ENCODE measurements at regions not wholly inside any gene's neighbourhood (a gene's known extent, or its start where the extent isn't known, plus 50 kb on each side); places are given as distances from the start of the nearest gene placed in this dataset.

DNA sequence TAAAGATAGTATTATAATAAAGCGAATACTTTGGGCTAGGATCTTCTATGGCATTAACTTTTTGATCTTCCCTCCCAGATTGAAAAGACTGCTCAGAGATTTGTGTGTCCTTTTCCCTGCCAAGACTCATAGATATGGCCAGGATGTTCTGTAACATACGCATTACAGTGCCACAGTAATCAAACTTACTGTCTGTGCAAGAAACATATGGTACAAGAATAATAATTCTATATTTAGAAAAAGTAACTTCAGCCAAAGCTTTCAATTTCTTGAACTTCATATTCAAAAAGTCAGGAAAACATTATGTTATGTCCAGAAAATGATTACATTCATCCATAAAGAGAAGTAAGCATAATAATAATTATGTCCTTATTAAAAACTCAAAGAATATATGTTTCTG, 100.9 kb upstream of the GUCY1A1 start:
- intact Hi-C loops (cut with DNase I) = no loop called here
- Histone ChIP-seq H3K27ac (no peak overlapping the region), H3K4me3 (no peak overlapping the region), H3K27me3 (no peaks in the 10 kb centered on the region), H3K4me1 (no peaks in the 10 kb centered on the region), H3K36me3 (no peaks in the 10 kb centered on the region), H3K9me3 (no peaks in the 10 kb centered on the region)
- TF ChIP-seq EP300 (IDR thresholded peaks at IDR 0.05) (no peak), POLR2A (IDR thresholded peaks at IDR 0.05) (no peak), POLR2AphosphoS5 (IDR thresholded peaks at IDR 0.05) (no peak)
- TF ChIP-seq, protein P1, sequence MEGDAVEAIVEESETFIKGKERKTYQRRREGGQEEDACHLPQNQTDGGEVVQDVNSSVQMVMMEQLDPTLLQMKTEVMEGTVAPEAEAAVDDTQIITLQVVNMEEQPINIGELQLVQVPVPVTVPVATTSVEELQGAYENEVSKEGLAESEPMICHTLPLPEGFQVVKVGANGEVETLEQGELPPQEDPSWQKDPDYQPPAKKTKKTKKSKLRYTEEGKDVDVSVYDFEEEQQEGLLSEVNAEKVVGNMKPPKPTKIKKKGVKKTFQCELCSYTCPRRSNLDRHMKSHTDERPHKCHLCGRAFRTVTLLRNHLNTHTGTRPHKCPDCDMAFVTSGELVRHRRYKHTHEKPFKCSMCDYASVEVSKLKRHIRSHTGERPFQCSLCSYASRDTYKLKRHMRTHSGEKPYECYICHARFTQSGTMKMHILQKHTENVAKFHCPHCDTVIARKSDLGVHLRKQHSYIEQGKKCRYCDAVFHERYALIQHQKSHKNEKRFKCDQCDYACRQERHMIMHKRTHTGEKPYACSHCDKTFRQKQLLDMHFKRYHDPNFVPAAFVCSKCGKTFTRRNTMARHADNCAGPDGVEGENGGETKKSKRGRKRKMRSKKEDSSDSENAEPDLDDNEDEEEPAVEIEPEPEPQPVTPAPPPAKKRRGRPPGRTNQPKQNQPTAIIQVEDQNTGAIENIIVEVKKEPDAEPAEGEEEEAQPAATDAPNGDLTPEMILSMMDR (IDR thresholded peaks at IDR 0.05) = no peak
- WGBS, 2 donors = 80 to 89% methylated on average over 2 of the region's 2 CpGs
- DNase-seq = no peak

DNA sequence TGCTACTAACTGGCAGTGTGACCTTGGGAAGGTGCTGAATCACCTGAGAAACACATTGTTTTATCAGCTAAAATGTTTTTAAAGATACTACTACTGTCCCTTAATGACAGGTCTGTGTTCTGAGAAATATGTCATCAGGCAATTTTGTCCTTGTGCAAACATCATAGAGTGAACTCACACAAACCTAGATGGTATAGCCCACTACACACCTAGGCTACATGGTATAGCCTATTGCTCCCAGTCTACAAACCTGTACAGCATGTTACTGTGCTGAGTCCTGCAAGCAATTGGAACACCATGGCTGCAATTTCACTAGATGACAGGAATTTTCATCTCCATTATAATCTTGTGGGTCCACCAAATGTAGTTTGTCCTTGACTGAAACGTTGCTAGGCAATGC, 101.3 kb upstream of the GUCY1A1 start:
- intact Hi-C loops (cut with DNase I) = no loop called here
- Histone ChIP-seq H3K36me3 (no peaks in the 10 kb centered on the region), H3K4me1 (no peaks in the 10 kb centered on the region), H3K4me3 (no peak overlapping the region), H3K27ac (no peak overlapping the region), H3K27me3 (no peaks in the 10 kb centered on the region), H3K9me3 (no peaks in the 10 kb centered on the region)
- no peak for DNase-seq
- TF ChIP-seq, protein P1 (IDR thresholded peaks at IDR 0.05) = no peak
- TF ChIP-seq POLR2A (IDR thresholded peaks at IDR 0.05) (no peak), POLR2AphosphoS5 (IDR thresholded peaks at IDR 0.05) (no peak), EP300 (IDR thresholded peaks at IDR 0.05) (no peak)
- WGBS, 2 donors = 49 to 61% methylated on average over 1 of the region's 1 CpG

DNA sequence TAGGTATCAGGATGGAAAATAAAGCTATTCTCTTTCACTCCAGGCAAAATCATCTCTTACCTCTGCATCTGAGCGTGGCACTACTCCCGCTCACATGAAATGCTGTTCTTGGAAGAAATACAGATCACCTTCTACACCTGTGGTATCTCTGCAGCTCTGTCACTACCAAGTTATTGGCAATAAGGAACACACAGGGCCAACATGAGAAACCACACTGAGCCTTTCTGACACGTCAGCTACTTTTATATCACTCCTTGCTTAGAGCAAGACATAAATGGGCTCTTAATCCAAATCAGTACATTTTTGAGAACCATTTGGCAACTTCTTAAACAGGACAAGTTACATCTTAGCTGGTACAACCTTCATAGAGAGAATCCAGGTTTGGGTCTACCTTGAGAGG, 101.8 kb upstream of the GUCY1A1 start:
- H3K27ac ChIP-seq = no peak overlapping the region
- H3K4me1 ChIP-seq = no peaks in the 10 kb centered on the region
- no peak for TF ChIP-seq EP300 (IDR thresholded peaks at IDR 0.05)
- no peak for TF ChIP-seq POLR2AphosphoS5 (IDR thresholded peaks at IDR 0.05)
- TF ChIP-seq POLR2A (IDR thresholded peaks at IDR 0.05) = no peak
- TF ChIP-seq, protein P1 (IDR thresholded peaks at IDR 0.05) = no peak
- no peaks in the 10 kb centered on the region for H3K36me3 ChIP-seq
- WGBS, 2 donors = 93 to 95% methylated on average over 3 of the region's 3 CpGs
- no peak for DNase-seq
- no peak overlapping the region for H3K4me3 ChIP-seq
- no peaks in the 10 kb centered on the region for H3K9me3 ChIP-seq
- intact Hi-C loops (cut with DNase I) = no loop called here
- no peaks in the 10 kb centered on the region for H3K27me3 ChIP-seq

DNA sequence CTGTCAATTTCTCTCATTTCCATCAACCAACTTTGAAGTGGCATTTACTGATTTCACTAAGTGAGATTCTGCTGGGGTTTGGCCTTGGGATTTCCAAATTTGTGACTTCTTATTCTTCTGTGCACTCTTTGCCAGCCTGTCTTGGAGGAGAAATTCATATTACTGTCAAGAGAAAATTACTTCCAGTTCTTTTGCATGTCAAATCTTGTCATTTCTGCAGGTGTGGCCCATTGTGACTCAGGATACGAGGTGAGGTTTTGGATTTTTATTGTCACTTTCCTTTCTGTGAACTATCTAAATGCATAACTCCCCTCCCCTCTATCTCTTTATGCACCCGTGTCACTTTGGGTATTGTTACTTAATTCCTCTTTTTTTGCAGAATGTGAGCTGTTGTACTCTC, 102.6 kb upstream of the GUCY1A1 start:
- H3K4me1 ChIP-seq = no peaks in the 10 kb centered on the region
- H3K36me3 ChIP-seq = no peaks in the 10 kb centered on the region
- no peak for TF ChIP-seq POLR2A (IDR thresholded peaks at IDR 0.05)
- TF ChIP-seq, protein P1 (IDR thresholded peaks at IDR 0.05) = no peak
- no peak for TF ChIP-seq POLR2AphosphoS5 (IDR thresholded peaks at IDR 0.05)
- TF ChIP-seq EP300 (IDR thresholded peaks at IDR 0.05) = no peak
- H3K4me3 ChIP-seq = no peak overlapping the region
- WGBS, 2 donors = 57 to 69% methylated on average over 2 of the region's 2 CpGs
- H3K27ac ChIP-seq = no peak overlapping the region
- intact Hi-C loops (cut with DNase I) = no loop called here
- no peak for DNase-seq
- H3K27me3 ChIP-seq = no peaks in the 10 kb centered on the region
- H3K9me3 ChIP-seq = no peaks in the 10 kb centered on the region

DNA sequence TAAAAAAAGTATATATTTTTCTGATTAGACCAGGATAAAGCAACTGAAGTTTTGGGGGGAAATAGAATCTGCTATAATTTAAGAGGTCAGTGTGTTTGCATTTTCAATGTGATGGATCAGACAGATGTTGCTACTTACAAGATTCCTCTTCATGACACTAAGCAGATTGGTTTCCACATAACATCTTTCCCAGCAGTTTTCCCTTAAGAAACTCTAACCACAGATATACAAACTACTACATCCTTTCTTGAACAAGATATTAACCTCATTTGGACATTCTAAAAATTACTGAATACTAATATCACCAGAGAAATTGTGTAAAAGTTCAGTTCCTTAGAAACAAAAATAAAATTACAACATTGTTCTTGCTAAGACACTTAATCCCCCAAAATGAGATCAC, 106.7 kb upstream of the GUCY1A1 start:
- Histone ChIP-seq H3K27ac (no peak overlapping the region), H3K9me3 (no peaks in the 10 kb centered on the region), H3K27me3 (no peaks in the 10 kb centered on the region), H3K36me3 (no peaks in the 10 kb centered on the region), H3K4me1 (no peaks in the 10 kb centered on the region), H3K4me3 (no peak overlapping the region)
- DNase-seq = no peak
- intact Hi-C loops (cut with DNase I) = no loop called here
- TF ChIP-seq POLR2AphosphoS5 (IDR thresholded peaks at IDR 0.05) (no peak), EP300 (IDR thresholded peaks at IDR 0.05) (no peak), POLR2A (IDR thresholded peaks at IDR 0.05) (no peak)
- TF ChIP-seq, protein P1 (IDR thresholded peaks at IDR 0.05) = no peak

Measured in sigmoid colon (tissue), 6 donors.